MM.1S (cell line): ENCODE measurements at regions not wholly inside any gene's neighbourhood (a gene's known extent, or its start where the extent isn't known, plus 50 kb on each side); places are given as distances from the start of the nearest gene placed in this dataset.

Experiments
- DNase-seq: peaks from one replicate; pipeline ENCODE4 v3.0.0-alpha.2; 2015
- H2AFZ ChIP-seq: fragments of 300-600 bp; sonication (generic); 2 replicates; pipeline ENCODE4 v1.6.0; 2016; ENCODE audit warnings: antibody characterized with exemption, low read length
- H3F3A ChIP-seq: fragments of 300-600 bp; sonication (generic); 2 replicates; pipeline ENCODE4 v1.6.1; 2016; ENCODE audit warnings: mild to moderate bottlenecking, antibody characterized with exemption, low read length, moderate library complexity, mixed read lengths; ENCODE audit not compliant: insufficient read depth
- H3K27ac ChIP-seq: fragments of 300-600 bp; sonication (generic); 2 replicates; pipeline ENCODE4 v1.5.1; 2016; ENCODE audit warnings: mild to moderate bottlenecking, low read length
- H3K27me3 ChIP-seq: fragments of 300-600 bp; sonication (generic); replicated peaks from 2 replicates; pipeline ENCODE4 v1.6.0; 2016; ENCODE audit warnings: low read length; ENCODE audit not compliant: insufficient read depth
- H3K36me3 ChIP-seq: fragments of 300-600 bp; sonication (generic); replicated peaks from 2 replicates; pipeline ENCODE4 v1.6.1; 2016; ENCODE audit warnings: mild to moderate bottlenecking, low read length, mixed read lengths; ENCODE audit not compliant: insufficient read depth
- H3K4me1 ChIP-seq: fragments of 300-600 bp; sonication (generic); 2 replicates; pipeline ENCODE4 v1.6.1; 2016; ENCODE audit warnings: low read length, mixed read lengths
- H3K4me2 ChIP-seq: fragments of 300-600 bp; sonication (generic); 2 replicates; pipeline ENCODE4 v1.6.0; 2016; ENCODE audit warnings: low read depth, low read length
- H3K4me3 ChIP-seq: fragments of 300-600 bp; sonication (generic); 2 replicates; pipeline ENCODE4 v1.5.1; 2016; ENCODE audit warnings: low read length, mixed read lengths
- H3K79me2 ChIP-seq: fragments of 300-600 bp; sonication (generic); 2 replicates; pipeline ENCODE4 v1.6.1; 2016; ENCODE audit warnings: mixed run types, low read length, mixed read lengths
- H3K9ac ChIP-seq: fragments of 300-600 bp; sonication (generic); 2 replicates; pipeline ENCODE4 v1.6.1; 2016; ENCODE audit warnings: low read length, mixed read lengths
- H3K9me2 ChIP-seq: fragments of 300-600 bp; sonication (generic); replicated peaks from 2 replicates; pipeline ENCODE4 v1.6.1; 2016; ENCODE audit warnings: mild to moderate bottlenecking, low read length, mixed read lengths; ENCODE audit not compliant: insufficient read depth
- H3K9me3 ChIP-seq: fragments of 300-600 bp; sonication (generic); replicated peaks from 2 replicates; pipeline ENCODE4 v1.6.1; 2016; ENCODE audit warnings: mild to moderate bottlenecking, low read length, mixed read lengths; ENCODE audit not compliant: insufficient read depth
- H4K20me1 ChIP-seq: fragments of 300-600 bp; sonication (generic); 2 replicates; pipeline ENCODE4 v1.6.1; 2016; ENCODE audit warnings: mild to moderate bottlenecking, low read length, moderate library complexity, mixed read lengths; ENCODE audit not compliant: insufficient read depth
- EZH2 ChIP-seq: fragments of 300-600 bp; sonication (generic); optimal IDR thresholded peaks from 2 replicates; pipeline ENCODE3; 2017; ENCODE audit warnings: low read depth, mild to moderate bottlenecking, antibody characterized with exemption, low read length, mixed read lengths
- EZH2phosphoT487 ChIP-seq: fragments of 300-600 bp; sonication (generic); IDR thresholded peaks from 2 replicates; pipeline ENCODE4 v1.6.1; 2018; ENCODE audit warnings: antibody characterized with exemption, low read length
- TF ChIP-seq, protein P1 (sequence below): fragments of 300-600 bp; sonication (generic); IDR thresholded peaks from 2 replicates; pipeline ENCODE4 v1.5.1; 2016; ENCODE audit warnings: antibody characterized with exemption, low read length, mixed read lengths

GRCh38 chr2:136373029-136373428, 255.1 kb upstream of the CXCR4 start:
- H3F3A ChIP-seq, result no peaks in the 10 kb centered on the region
- no peaks in the 10 kb centered on the region for H3K9me3 ChIP-seq
- H3K27me3 ChIP-seq, result no peaks in the 10 kb centered on the region
- no peak for DNase-seq
- H3K27ac ChIP-seq, result no peak overlapping the region
- no peak overlapping the region for H3K4me3 ChIP-seq
- no peak overlapping the region for H3K4me2 ChIP-seq
- H3K9me2 ChIP-seq, result no peaks in the 10 kb centered on the region
- H3K9ac ChIP-seq, result no peak overlapping the region
- TF ChIP-seq EZH2 (no peak), EZH2phosphoT487 (no peak)
- TF ChIP-seq, protein P1, sequence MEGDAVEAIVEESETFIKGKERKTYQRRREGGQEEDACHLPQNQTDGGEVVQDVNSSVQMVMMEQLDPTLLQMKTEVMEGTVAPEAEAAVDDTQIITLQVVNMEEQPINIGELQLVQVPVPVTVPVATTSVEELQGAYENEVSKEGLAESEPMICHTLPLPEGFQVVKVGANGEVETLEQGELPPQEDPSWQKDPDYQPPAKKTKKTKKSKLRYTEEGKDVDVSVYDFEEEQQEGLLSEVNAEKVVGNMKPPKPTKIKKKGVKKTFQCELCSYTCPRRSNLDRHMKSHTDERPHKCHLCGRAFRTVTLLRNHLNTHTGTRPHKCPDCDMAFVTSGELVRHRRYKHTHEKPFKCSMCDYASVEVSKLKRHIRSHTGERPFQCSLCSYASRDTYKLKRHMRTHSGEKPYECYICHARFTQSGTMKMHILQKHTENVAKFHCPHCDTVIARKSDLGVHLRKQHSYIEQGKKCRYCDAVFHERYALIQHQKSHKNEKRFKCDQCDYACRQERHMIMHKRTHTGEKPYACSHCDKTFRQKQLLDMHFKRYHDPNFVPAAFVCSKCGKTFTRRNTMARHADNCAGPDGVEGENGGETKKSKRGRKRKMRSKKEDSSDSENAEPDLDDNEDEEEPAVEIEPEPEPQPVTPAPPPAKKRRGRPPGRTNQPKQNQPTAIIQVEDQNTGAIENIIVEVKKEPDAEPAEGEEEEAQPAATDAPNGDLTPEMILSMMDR, result no peak
- no peak overlapping the region for H2AFZ ChIP-seq
- no peaks in the 10 kb centered on the region for H4K20me1 ChIP-seq
- H3K4me1 ChIP-seq, result peaks cover 7% of the 10 kb centered on the region
- no peaks in the 10 kb centered on the region for H3K36me3 ChIP-seq
- no peaks in the 10 kb centered on the region for H3K79me2 ChIP-seq

GRCh38 chr2:136363900-136364299, 246.0 kb upstream of the CXCR4 start:
- Histone ChIP-seq H3K36me3 (no peaks in the 10 kb centered on the region), H3K9me2 (no peaks in the 10 kb centered on the region), H3F3A (no peaks in the 10 kb centered on the region), H3K4me1 (no peaks in the 10 kb centered on the region), H3K9me3 (no peaks in the 10 kb centered on the region), H3K9ac (no peak overlapping the region), H2AFZ (no peak overlapping the region), H3K27ac (no peak overlapping the region), H3K79me2 (no peaks in the 10 kb centered on the region), H4K20me1 (no peaks in the 10 kb centered on the region), H3K4me2 (no peak overlapping the region), H3K4me3 (no peak overlapping the region), H3K27me3 (no peaks in the 10 kb centered on the region)
- DNase-seq, result no peak
- TF ChIP-seq, protein P1, result no peak
- no peak for TF ChIP-seq EZH2phosphoT487

DNA sequence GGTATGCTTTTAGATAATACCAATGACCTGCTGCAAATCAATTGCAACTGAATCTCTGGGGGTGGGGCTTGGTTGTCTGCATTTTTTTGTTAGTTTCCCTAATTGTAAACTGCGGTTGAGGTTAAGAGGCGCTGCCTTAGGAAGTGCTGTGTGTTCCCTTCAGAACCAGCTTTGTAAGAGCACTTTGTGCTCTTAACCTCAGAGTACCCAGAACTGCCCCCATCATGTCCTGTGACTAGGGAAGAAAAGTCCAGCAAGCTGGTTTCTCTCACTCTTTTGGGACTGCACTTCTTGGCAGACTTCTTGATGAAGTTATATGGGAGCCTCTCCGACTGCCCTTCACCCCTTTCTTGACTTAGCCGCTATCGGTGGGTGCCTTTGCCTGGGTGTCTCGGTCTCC, 245.5 kb upstream of the CXCR4 start:
- no peak overlapping the region for H2AFZ ChIP-seq
- H3K9me2 ChIP-seq, result no peaks in the 10 kb centered on the region
- no peak overlapping the region for H3K9ac ChIP-seq
- H3K27ac ChIP-seq, result no peak overlapping the region
- H3K36me3 ChIP-seq, result no peaks in the 10 kb centered on the region
- H4K20me1 ChIP-seq, result no peaks in the 10 kb centered on the region
- H3K4me3 ChIP-seq, result no peak overlapping the region
- H3K9me3 ChIP-seq, result no peaks in the 10 kb centered on the region
- no peaks in the 10 kb centered on the region for H3F3A ChIP-seq
- no peak for DNase-seq
- H3K4me2 ChIP-seq, result no peak overlapping the region
- H3K27me3 ChIP-seq, result no peaks in the 10 kb centered on the region
- H3K79me2 ChIP-seq, result no peaks in the 10 kb centered on the region
- TF ChIP-seq, protein P1, result no peak
- TF ChIP-seq EZH2phosphoT487 (no peak), EZH2 (no peak)
- H3K4me1 ChIP-seq, result no peaks in the 10 kb centered on the region
